ENCODE measurements at regions not wholly inside any gene's neighbourhood (a gene's known extent, or its start where the extent isn't known, plus 50 kb on each side); places are given as distances from the start of the nearest gene placed in this dataset.

DNA sequence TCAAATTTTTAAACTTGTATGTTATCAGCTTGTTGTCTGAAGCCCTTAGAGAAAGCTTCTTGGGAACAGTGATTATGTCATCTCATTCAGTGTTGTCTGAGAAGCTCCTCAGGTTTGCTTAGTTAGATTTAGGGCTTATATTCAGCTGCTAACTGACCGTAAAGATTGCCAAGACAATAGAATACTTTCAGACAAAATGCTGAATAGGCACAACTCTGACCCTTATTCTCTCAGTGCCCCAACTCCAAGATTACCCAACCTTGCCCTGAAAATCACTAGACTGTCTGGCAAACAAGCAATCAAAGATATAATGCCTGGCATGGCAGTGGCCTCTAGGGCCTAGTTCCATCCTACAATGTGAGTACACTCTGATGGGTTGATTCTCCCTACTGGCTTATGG is 950.5 kb upstream of the HS3ST1 start:
- TF ChIP-seq MAZ (IDR thresholded peaks at IDR 0.05; ENCODE audit: borderline replicate concordance, low read depth, low read length) = no peak
- no peak for TF ChIP-seq MAZ (CRISPR knock-in tag; IDR thresholded peaks at IDR 0.05; ENCODE audit: low read depth)
- no peak for TF ChIP-seq NCOA1 (CRISPR knock-in tag; IDR thresholded peaks at IDR 0.05)
- TF ChIP-seq MED13 (CRISPR knock-in tag; IDR thresholded peaks at IDR 0.05) = no peak
- no peak for TF ChIP-seq FOXM1 (CRISPR knock-in tag; IDR thresholded peaks at IDR 0.05)

Data from HepG2 (cell line).